ENCODE measurements at regions not wholly inside any gene's neighbourhood (a gene's known extent, or its start where the extent isn't known, plus 50 kb on each side); places are given as distances from the start of the nearest gene placed in this dataset.

DNA sequence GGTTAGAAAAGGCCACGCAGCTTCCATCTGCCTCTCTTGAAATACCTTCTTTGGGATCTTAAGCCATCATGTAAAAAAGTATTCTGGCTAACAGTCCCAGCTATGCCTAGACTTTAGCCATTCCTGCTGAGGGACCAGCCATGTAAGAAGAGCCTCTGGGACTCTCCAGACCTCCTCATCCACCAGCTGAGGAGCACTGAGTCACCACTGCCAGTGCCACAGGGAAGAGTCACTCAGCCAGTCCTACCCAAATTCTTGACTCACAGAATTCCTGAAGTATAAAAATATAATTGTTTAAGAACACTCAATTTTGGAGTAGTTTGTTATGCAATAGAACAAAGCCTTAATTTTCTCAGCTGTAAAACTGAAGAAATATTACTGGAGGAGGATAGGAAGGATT lies 436.7 kb downstream of the ZEB2 start:
- TF ChIP-seq, protein P1, sequence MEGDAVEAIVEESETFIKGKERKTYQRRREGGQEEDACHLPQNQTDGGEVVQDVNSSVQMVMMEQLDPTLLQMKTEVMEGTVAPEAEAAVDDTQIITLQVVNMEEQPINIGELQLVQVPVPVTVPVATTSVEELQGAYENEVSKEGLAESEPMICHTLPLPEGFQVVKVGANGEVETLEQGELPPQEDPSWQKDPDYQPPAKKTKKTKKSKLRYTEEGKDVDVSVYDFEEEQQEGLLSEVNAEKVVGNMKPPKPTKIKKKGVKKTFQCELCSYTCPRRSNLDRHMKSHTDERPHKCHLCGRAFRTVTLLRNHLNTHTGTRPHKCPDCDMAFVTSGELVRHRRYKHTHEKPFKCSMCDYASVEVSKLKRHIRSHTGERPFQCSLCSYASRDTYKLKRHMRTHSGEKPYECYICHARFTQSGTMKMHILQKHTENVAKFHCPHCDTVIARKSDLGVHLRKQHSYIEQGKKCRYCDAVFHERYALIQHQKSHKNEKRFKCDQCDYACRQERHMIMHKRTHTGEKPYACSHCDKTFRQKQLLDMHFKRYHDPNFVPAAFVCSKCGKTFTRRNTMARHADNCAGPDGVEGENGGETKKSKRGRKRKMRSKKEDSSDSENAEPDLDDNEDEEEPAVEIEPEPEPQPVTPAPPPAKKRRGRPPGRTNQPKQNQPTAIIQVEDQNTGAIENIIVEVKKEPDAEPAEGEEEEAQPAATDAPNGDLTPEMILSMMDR (IDR thresholded peaks at IDR 0.05 in 8 of 11, conservative IDR thresholded peaks at IDR 0.05 in 3 of 11), result no peak
- TF ChIP-seq POLR2A (IDR thresholded peaks at IDR 0.05), result no peak

All from spleen (tissue), 7 donors.